Ovary (tissue), 7 donors: ENCODE measurements at regions not wholly inside any gene's neighbourhood (a gene's known extent, or its start where the extent isn't known, plus 50 kb on each side); places are given as distances from the start of the nearest gene placed in this dataset.

Source experiments
- DNase-seq, 5 donors: peaks; one replicate each; pipeline ENCODE4 v3.0.0-alpha.2; 2019 to 2020
- H3K27ac ChIP-seq, 2 donors: fragments of 200-600 bp; one replicate each; pipeline versions ENCODE4 v1.5.1 to v1.8.0; 2019 to 2022
- H3K27me3 ChIP-seq: fragments of 200-600 bp; one replicate; pipeline ENCODE4 v1.8.0; 2022
- H3K36me3 ChIP-seq: fragments of 200-600 bp; sonication (generic); one replicate; pipeline ENCODE4 v1.5.1; 2019
- H3K4me1 ChIP-seq: one replicate; pipeline ENCODE4 v1.8.1; 2013; ENCODE audit warnings: mild to moderate bottlenecking, moderate library complexity; ENCODE audit not compliant: insufficient read depth
- H3K4me3 ChIP-seq: fragments of 200-600 bp; sonication (generic); one replicate; pipeline ENCODE4 v1.5.1; 2017
- H3K9me3 ChIP-seq, 2 donors: fragments of 200-600 bp in 1 of 2; sonication (generic) in 1 of 2; one replicate each; pipeline versions ENCODE4 v1.5.1 to v1.8.1; 2013 to 2019; ENCODE audit warnings: mild to moderate bottlenecking in 1 of 2, moderate library complexity in 1 of 2
- EP300 ChIP-seq: sonication (generic); formaldehyde crosslinking; IDR thresholded peaks from one replicate; pipeline ENCODE4 v1.6.1; 2017; ENCODE audit warnings: antibody characterized with exemption
- POLR2A ChIP-seq: fragments of 450-650 bp; IDR thresholded peaks from one replicate; pipeline ENCODE4 v1.6.1; 2017; ENCODE audit warnings: antibody characterized with exemption, mild to moderate bottlenecking, moderate library complexity
- WGBS, 3 donors: extraction: QIAGEN DNeasy Blood & Tissue Kit in 1 of 3; methylation state at CpG; one replicate each; pipeline versions ENCODE4 v1.1.5 to v1.1.7; 2013 to 2017; 5-methylcytosine and 5-hydroxymethylcytosine counted together
- intact Hi-C, 4 donors: fragments of 100-400 bp; cut with DNase I; formaldehyde crosslinking; loops; one replicate each; pipeline versions ENCODE4 v1.11.0 to v1.15.1; 2022 to 2023
- TF ChIP-seq, protein P1 (sequence below), 3 donors: fragments of 450-650 bp in 2 of 3; fragments of 200-600 bp in 1 of 3; IDR thresholded peaks; one replicate each; pipeline versions ENCODE4 v1.5.1 to v1.8.0; 2016 to 2022; ENCODE audit warnings: antibody characterized with exemption in 3 of 3, mild to moderate bottlenecking in 1 of 3
- donor health status: DM: no; HTN: no; CAD: no; lungs with moderate emphysema.
- donor health status: DM: no; HTN: no; CAD: no.
- donor health status: Bipolar disorder and iron deficiency.
- donor health status: DM: no; HTN: no; CAD: no.
- donor health status: DM: yes; HTN: yes; CAD: no.

DNA sequence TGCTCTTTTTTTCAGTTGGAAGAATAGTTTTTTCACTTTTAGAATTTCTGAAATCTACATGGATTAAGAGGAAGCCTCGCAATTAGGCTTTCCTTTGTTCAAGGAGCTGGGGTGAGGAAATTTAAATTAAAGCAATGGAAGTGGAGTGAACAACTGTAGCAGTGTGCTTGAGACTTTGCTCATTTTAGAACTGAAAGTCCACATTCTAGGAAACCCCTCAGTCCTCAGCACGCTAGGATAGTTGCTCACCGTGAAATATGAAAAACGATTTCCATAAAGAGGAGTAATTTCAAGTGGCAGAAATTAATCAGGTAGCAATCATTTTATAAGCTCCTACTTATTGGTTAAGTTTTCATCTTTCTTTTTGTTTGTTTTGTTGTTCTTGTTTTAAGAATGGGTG, 243.0 kb upstream of the ITGA1 start:
- intact Hi-C loops, result no loop called here
- Histone ChIP-seq H3K36me3 (no peaks in the 10 kb centered on the region), H3K4me3 (no peak overlapping the region), H3K27ac (no peak overlapping the region), H3K4me1 (no peaks in the 10 kb centered on the region), H3K27me3 (no peaks in the 10 kb centered on the region), H3K9me3 (no peaks in the 10 kb centered on the region)
- DNase-seq, result no peak
- no peak for TF ChIP-seq EP300
- TF ChIP-seq, protein P1, sequence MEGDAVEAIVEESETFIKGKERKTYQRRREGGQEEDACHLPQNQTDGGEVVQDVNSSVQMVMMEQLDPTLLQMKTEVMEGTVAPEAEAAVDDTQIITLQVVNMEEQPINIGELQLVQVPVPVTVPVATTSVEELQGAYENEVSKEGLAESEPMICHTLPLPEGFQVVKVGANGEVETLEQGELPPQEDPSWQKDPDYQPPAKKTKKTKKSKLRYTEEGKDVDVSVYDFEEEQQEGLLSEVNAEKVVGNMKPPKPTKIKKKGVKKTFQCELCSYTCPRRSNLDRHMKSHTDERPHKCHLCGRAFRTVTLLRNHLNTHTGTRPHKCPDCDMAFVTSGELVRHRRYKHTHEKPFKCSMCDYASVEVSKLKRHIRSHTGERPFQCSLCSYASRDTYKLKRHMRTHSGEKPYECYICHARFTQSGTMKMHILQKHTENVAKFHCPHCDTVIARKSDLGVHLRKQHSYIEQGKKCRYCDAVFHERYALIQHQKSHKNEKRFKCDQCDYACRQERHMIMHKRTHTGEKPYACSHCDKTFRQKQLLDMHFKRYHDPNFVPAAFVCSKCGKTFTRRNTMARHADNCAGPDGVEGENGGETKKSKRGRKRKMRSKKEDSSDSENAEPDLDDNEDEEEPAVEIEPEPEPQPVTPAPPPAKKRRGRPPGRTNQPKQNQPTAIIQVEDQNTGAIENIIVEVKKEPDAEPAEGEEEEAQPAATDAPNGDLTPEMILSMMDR (IDR thresholded peaks at IDR 0.05), result no peak
- TF ChIP-seq POLR2A, result no peak
- WGBS, 3 donors, result 81 to 83% (median 82%) methylated on average over 4 of the region's 4 CpGs

DNA sequence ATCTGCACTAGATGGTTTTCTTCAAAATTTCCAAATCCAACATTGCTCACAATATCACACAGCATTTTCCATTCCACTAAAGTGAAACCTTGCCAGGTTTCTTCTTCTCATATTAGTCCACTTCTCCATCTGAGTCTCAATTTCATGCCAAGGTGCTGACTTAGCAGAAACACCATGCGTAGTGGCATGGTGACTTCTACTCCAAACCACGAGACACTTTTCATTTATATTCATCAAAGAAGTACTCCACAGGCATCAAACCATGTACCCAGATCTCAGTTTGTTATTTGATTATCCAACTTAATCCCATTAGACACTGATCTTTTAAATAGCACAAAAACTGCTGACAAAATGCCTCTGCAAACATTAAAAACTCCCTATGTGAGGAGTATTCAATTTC, 233.4 kb upstream of the ITGA1 start:
- Histone ChIP-seq H3K4me1 (no peaks in the 10 kb centered on the region), H3K9me3 (no peaks in the 10 kb centered on the region), H3K4me3 (no peak overlapping the region), H3K27me3 (no peaks in the 10 kb centered on the region), H3K36me3 (no peaks in the 10 kb centered on the region), H3K27ac (no peak overlapping the region)
- DNase-seq, result no peak
- WGBS, 3 donors, result 70 to 80% (median 73%) methylated on average over 2 of the region's 2 CpGs
- TF ChIP-seq, protein P1 (IDR thresholded peaks at IDR 0.05), result no peak
- TF ChIP-seq POLR2A, result no peak
- no peak for TF ChIP-seq EP300
- intact Hi-C loops, result no loop called here

DNA sequence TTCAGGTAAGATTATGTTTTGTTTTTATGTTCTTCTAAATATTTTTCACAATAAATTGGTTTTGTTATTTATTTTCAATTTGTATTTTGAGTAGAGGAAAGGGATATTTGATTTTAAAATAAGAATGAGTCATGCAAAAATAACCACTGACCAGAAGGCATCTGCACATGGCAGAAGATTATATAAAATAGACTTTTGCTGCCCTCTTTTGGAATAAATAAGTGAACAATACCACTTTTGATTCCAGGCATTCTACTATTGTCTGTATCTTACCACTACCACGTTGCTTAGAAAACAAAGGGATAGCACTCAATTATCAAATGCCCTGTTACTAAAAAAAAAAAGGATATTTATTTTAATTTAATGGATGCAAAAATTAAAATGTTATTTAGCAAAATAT, 227.3 kb upstream of the ITGA1 start:
- WGBS, 3 donors, result 2 to 12% (median 9%) methylated on average over 1 of the region's 1 CpG
- intact Hi-C loops, result no loop called here
- no peak for TF ChIP-seq POLR2A
- TF ChIP-seq EP300, result no peak
- TF ChIP-seq, protein P1 (IDR thresholded peaks at IDR 0.05), result no peak

DNA sequence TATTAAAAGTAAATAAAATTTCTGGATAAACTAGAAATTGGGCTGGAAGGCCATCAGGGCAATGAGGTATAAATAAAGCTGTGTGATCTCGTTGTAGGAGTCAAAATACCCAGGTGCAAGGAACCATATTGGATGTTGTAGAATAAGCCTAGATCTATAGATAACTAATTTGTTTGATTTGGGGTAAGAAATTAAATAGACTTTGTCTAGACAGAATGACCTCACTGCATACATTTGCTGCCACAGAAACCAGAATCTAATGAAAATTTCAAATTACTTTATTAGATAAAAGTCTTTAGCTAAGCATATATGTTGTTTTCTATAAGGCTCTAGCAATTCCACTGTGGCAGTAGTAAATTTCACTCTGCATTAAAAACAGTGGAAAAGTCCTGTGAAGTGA, 225.2 kb upstream of the ITGA1 start:
- no peaks in the 10 kb centered on the region for H3K36me3 ChIP-seq
- TF ChIP-seq EP300 (no peak), POLR2A (no peak)
- TF ChIP-seq, protein P1 (IDR thresholded peaks at IDR 0.05), result no peak
- H3K4me1 ChIP-seq, result no peaks in the 10 kb centered on the region
- H3K4me3 ChIP-seq, result no peak overlapping the region
- 25 to 53% (median 40%) methylated on average over 1 of the region's 1 CpG for WGBS, 3 donors
- H3K9me3 ChIP-seq, result no peaks in the 10 kb centered on the region
- no peak for DNase-seq
- H3K27me3 ChIP-seq, result no peaks in the 10 kb centered on the region
- no peak overlapping the region for H3K27ac ChIP-seq
- intact Hi-C loops, result no loop called here

More for the DNA sequence above, 227.3 kb upstream of the ITGA1 start:
- no peak overlapping the region for H3K27ac ChIP-seq
- no peaks in the 10 kb centered on the region for H3K36me3 ChIP-seq
- H3K27me3 ChIP-seq, result no peaks in the 10 kb centered on the region
- no peaks in the 10 kb centered on the region for H3K9me3 ChIP-seq
- H3K4me1 ChIP-seq, result no peaks in the 10 kb centered on the region
- no peak overlapping the region for H3K4me3 ChIP-seq
- DNase-seq, result no peak

DNA sequence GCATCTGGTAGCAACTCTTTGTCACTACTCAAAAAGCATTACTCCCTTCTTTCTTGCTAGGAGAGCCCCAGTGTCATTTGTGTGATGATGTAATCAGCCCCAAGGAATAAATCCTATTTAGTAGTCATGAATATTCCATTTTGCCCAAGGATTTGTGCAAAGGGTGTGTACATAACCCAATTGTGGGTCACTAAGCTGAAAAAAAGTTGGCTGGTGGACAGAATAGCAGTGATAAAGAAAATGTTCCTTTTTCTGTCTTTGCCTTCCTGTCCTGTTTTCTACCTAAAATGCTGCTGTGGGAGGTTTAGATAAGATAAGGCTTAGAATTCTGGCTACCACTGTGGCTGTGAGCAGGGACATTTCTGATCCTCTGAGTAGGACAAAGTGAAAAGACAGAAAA, 223.1 kb upstream of the ITGA1 start:
- Histone ChIP-seq H3K4me3 (no peak overlapping the region), H3K36me3 (no peaks in the 10 kb centered on the region), H3K9me3 (no peaks in the 10 kb centered on the region), H3K27me3 (no peaks in the 10 kb centered on the region), H3K4me1 (no peaks in the 10 kb centered on the region), H3K27ac (no peak overlapping the region)
- TF ChIP-seq POLR2A (no peak), EP300 (no peak)
- TF ChIP-seq, protein P1 (IDR thresholded peaks at IDR 0.05), result no peak
- intact Hi-C loops, result no loop called here
- DNase-seq, result no peak
